BLaER1 (cell line): ENCODE measurements at regions not wholly inside any gene's neighbourhood (a gene's known extent, or its start where the extent isn't known, plus 50 kb on each side); places are given as distances from the start of the nearest gene placed in this dataset.

Source experiments
- H3K27ac ChIP-seq: shearing (Covaris generic); formaldehyde crosslinking; 2 replicates; pipeline ENCODE4 v1.8.1; 2022
- H3K27me3 ChIP-seq: shearing (Covaris generic); formaldehyde crosslinking; 2 replicates; pipeline ENCODE4 v1.8.1; 2022
- H3K36me3 ChIP-seq: shearing (Covaris generic); formaldehyde crosslinking; 2 replicates; pipeline ENCODE4 v1.8.1; 2022
- H3K4me1 ChIP-seq: shearing (Covaris generic); formaldehyde crosslinking; 2 replicates; pipeline ENCODE4 v1.8.1; 2022
- H3K4me2 ChIP-seq: shearing (Covaris generic); formaldehyde crosslinking; 2 replicates; pipeline ENCODE4 v1.8.1; 2022
- H3K4me3 ChIP-seq: shearing (Covaris generic); formaldehyde crosslinking; 2 replicates; pipeline ENCODE4 v1.8.1; 2022
- H3K9ac ChIP-seq: shearing (Covaris generic); formaldehyde crosslinking; 2 replicates; pipeline ENCODE4 v1.8.1; 2022
- H3K9me3 ChIP-seq: shearing (Covaris generic); formaldehyde crosslinking; 2 replicates; pipeline ENCODE4 v1.8.1; 2022
- H4K20me1 ChIP-seq: shearing (Covaris generic); formaldehyde crosslinking; 2 replicates; pipeline ENCODE4 v1.8.1; 2022
- Cebpa-rat ChIP-seq: shearing (Covaris generic); IDR thresholded peaks from 2 replicates; pipeline ENCODE4 v1.8.1; 2022

GRCh38 chr11:81892770-81893635 lies 840.7 kb downstream of the FAM181B start:
- Histone ChIP-seq H3K27ac (no peak overlapping the region), H3K36me3 (no peaks in the 10 kb centered on the region), H3K4me2 (no peak overlapping the region), H3K4me1 (no peaks in the 10 kb centered on the region), H4K20me1 (no peaks in the 10 kb centered on the region), H3K27me3 (no peaks in the 10 kb centered on the region), H3K9me3 (peaks cover 9% of the 10 kb centered on the region), H3K4me3 (no peak overlapping the region), H3K9ac (no peak overlapping the region)
- no peak for TF ChIP-seq Cebpa-rat

GRCh38 chr11:81888391-81888790 lies 845.3 kb downstream of the FAM181B start:
- TF ChIP-seq Cebpa-rat, result no peak
- H3K27ac ChIP-seq, result no peak overlapping the region

GRCh38 chr11:81887671-81888070 lies 846.0 kb downstream of the FAM181B start:
- no peaks in the 10 kb centered on the region for H3K27me3 ChIP-seq
- no peak for TF ChIP-seq Cebpa-rat
- no peak overlapping the region for H3K9ac ChIP-seq
- no peaks in the 10 kb centered on the region for H3K4me1 ChIP-seq
- H3K9me3 ChIP-seq, result peaks cover 9% of the 10 kb centered on the region
- no peak overlapping the region for H3K4me3 ChIP-seq
- H3K36me3 ChIP-seq, result no peaks in the 10 kb centered on the region
- H3K4me2 ChIP-seq, result no peak overlapping the region
- H4K20me1 ChIP-seq, result no peaks in the 10 kb centered on the region
- H3K27ac ChIP-seq, result no peak overlapping the region

More at GRCh38 chr11:81888391-81888790, 845.3 kb downstream of the FAM181B start:
- H3K36me3 ChIP-seq, result no peaks in the 10 kb centered on the region
- H3K9ac ChIP-seq, result no peak overlapping the region
- H3K27me3 ChIP-seq, result no peaks in the 10 kb centered on the region
- no peaks in the 10 kb centered on the region for H3K4me1 ChIP-seq
- peaks cover 9% of the 10 kb centered on the region for H3K9me3 ChIP-seq
- H4K20me1 ChIP-seq, result no peaks in the 10 kb centered on the region
- no peak overlapping the region for H3K4me3 ChIP-seq
- no peak overlapping the region for H3K4me2 ChIP-seq

- H4K20me1 ChIP-seq, result no peaks in the 10 kb centered on the region
- H3K4me3 ChIP-seq, result no peak overlapping the region
- no peak overlapping the region for H3K27ac ChIP-seq
- H3K27me3 ChIP-seq, result no peaks in the 10 kb centered on the region
- no peak overlapping the region for H3K4me2 ChIP-seq
- no peaks in the 10 kb centered on the region for H3K4me1 ChIP-seq
- no peak overlapping the region for H3K9ac ChIP-seq
- no peak for TF ChIP-seq Cebpa-rat
- H3K9me3 ChIP-seq, result peaks cover 9% of the 10 kb centered on the region
- no peaks in the 10 kb centered on the region for H3K36me3 ChIP-seq
Measured at GRCh38 chr11:81886406-81887075, 847.1 kb downstream of the FAM181B start.

GRCh38 chr11:81874635-81875034 lies 859.0 kb downstream of the FAM181B start:
- H3K4me1 ChIP-seq, result peaks cover 12% of the 10 kb centered on the region

GRCh38 chr11:81870815-81871214 lies 862.8 kb downstream of the FAM181B start:
- Histone ChIP-seq H3K4me2 (peak overlapping the region; percentile 68), H3K27me3 (no peaks in the 10 kb centered on the region), H4K20me1 (no peaks in the 10 kb centered on the region; the same call in 1 of the 2 replicates), H3K4me3 (no peak overlapping the region), H3K27ac (no peak overlapping the region), H3K9ac (no peak overlapping the region), H3K36me3 (no peaks in the 10 kb centered on the region), H3K9me3 (no peaks in the 10 kb centered on the region), H3K4me1 (peaks cover 26% of the 10 kb centered on the region)
- no peak for TF ChIP-seq Cebpa-rat

More at GRCh38 chr11:81874635-81875034, 859.0 kb downstream of the FAM181B start:
- Histone ChIP-seq H4K20me1 (no peaks in the 10 kb centered on the region), H3K27ac (no peak overlapping the region), H3K9ac (no peak overlapping the region), H3K36me3 (no peaks in the 10 kb centered on the region), H3K27me3 (no peaks in the 10 kb centered on the region), H3K9me3 (no peaks in the 10 kb centered on the region), H3K4me3 (no peak overlapping the region), H3K4me2 (no peak overlapping the region)
- TF ChIP-seq Cebpa-rat, result no peak

GRCh38 chr11:81870066-81870412 lies 863.6 kb downstream of the FAM181B start:
- Histone ChIP-seq H3K36me3 (no peaks in the 10 kb centered on the region), H3K27me3 (no peaks in the 10 kb centered on the region), H3K4me1 (peaks cover 26% of the 10 kb centered on the region), H4K20me1 (no peaks in the 10 kb centered on the region; the same call in 1 of the 2 replicates), H3K27ac (no peak overlapping the region), H3K4me3 (no peak overlapping the region), H3K4me2 (peak overlapping the region; percentile 68), H3K9me3 (no peaks in the 10 kb centered on the region), H3K9ac (no peak overlapping the region)
- TF ChIP-seq Cebpa-rat, result no peak

- Histone ChIP-seq H3K4me1 (peaks cover 26% of the 10 kb centered on the region), H4K20me1 (no peaks in the 10 kb centered on the region; the same call in 1 of the 2 replicates), H3K4me3 (no peak overlapping the region), H3K27me3 (no peaks in the 10 kb centered on the region), H3K9me3 (no peaks in the 10 kb centered on the region), H3K27ac (no peak overlapping the region), H3K4me2 (peak overlapping the region; percentile 68), H3K9ac (no peak overlapping the region), H3K36me3 (no peaks in the 10 kb centered on the region)
- TF ChIP-seq Cebpa-rat, result no peak
Measured at GRCh38 chr11:81869351-81870065, 864.2 kb downstream of the FAM181B start.

- peaks cover 26% of the 10 kb centered on the region for H3K4me1 ChIP-seq
- no peak overlapping the region for H3K27ac ChIP-seq
- TF ChIP-seq Cebpa-rat, result no peak
Measured at GRCh38 chr11:81866896-81867295, 866.8 kb downstream of the FAM181B start.

More at GRCh38 chr11:81866896-81867295, 866.8 kb downstream of the FAM181B start:
- Histone ChIP-seq H4K20me1 (no peaks in the 10 kb centered on the region; the same call in 1 of the 2 replicates), H3K9me3 (no peaks in the 10 kb centered on the region), H3K27me3 (no peaks in the 10 kb centered on the region), H3K4me3 (no peak overlapping the region), H3K4me2 (no peak overlapping the region), H3K9ac (no peak overlapping the region), H3K36me3 (no peaks in the 10 kb centered on the region)
